ENCODE measurements at regions not wholly inside any gene's neighbourhood (a gene's known extent, or its start where the extent isn't known, plus 50 kb on each side); places are given as distances from the start of the nearest gene placed in this dataset.
"Not testable (repeated sequence)": the region's sequence is repeated elsewhere in the genome, so short reads cannot be mapped to it uniquely, and the experiment has no call there.

- H3K4me1 ChIP-seq, result no peaks in the 10 kb centered on the region
- no peak overlapping the region for H3K27ac ChIP-seq
- no peak for DNase-seq (ENCODE audit: low spot score in 2 of 2)
- no peak overlapping the region for H3K4me3 ChIP-seq
- peaks cover 31% of the 10 kb centered on the region for H3K27me3 ChIP-seq
- no peak for TF ChIP-seq EP300 (IDR thresholded peaks at IDR 0.05)
- no peak for TF ChIP-seq POLR2AphosphoS5 (IDR thresholded peaks at IDR 0.05)
- no peak for TF ChIP-seq POLR2A (IDR thresholded peaks at IDR 0.05)
- no peak for TF ChIP-seq CTCF (IDR thresholded peaks at IDR 0.05)
- H3K9me3 ChIP-seq, result no peaks in the 10 kb centered on the region
- H3K36me3 ChIP-seq, result no peaks in the 10 kb centered on the region
- WGBS, result no CpG with 5 or more reads among the region's 3 CpGs
Measured at GRCh38 chr1:157199421-157199755, 61.2 kb upstream of the ETV3 start.

GRCh38 chr1:157198619-157199420 is 60.6 kb upstream of the ETV3 start:
- TF ChIP-seq CTCF (IDR thresholded peaks at IDR 0.05) (no peak), POLR2AphosphoS5 (IDR thresholded peaks at IDR 0.05) (no peak), POLR2A (IDR thresholded peaks at IDR 0.05) (no peak)
- H3K27ac ChIP-seq, result no peak overlapping the region
- DNase-seq (ENCODE audit: low spot score in 2 of 2), result no peak
- peaks cover 2% of the 10 kb centered on the region for H3K4me1 ChIP-seq
- H3K4me3 ChIP-seq, result no peak overlapping the region
- H3K27me3 ChIP-seq, result peaks cover 30% of the 10 kb centered on the region
- 86% methylated on average over 8 of the region's 8 CpGs for WGBS
- no peaks in the 10 kb centered on the region for H3K9me3 ChIP-seq
- H3K36me3 ChIP-seq, result no peaks in the 10 kb centered on the region

GRCh38 chr1:157197906-157198435 is 59.8 kb upstream of the ETV3 start:
- no peak for TF ChIP-seq POLR2A (IDR thresholded peaks at IDR 0.05)
- TF ChIP-seq POLR2AphosphoS5 (IDR thresholded peaks at IDR 0.05), result no peak
- Histone ChIP-seq H3K27me3 (peaks cover 25% of the 10 kb centered on the region), H3K4me3 (no peak overlapping the region), H3K4me1 (peaks cover 8% of the 10 kb centered on the region), H3K27ac (no peak overlapping the region), H3K36me3 (no peaks in the 10 kb centered on the region), H3K9me3 (no peaks in the 10 kb centered on the region)
- WGBS, result 90% methylated on average over 7 of the region's 7 CpGs
- DNase-seq (ENCODE audit: low spot score in 2 of 2), result no peak

GRCh38 chr1:157196670-157197456 is 58.7 kb upstream of the ETV3 start:
- not testable (repeated sequence) for H3K36me3 ChIP-seq; H3K9me3 ChIP-seq; H3K4me3 ChIP-seq; H3K4me1 ChIP-seq; H3K27ac ChIP-seq; DNase-seq (ENCODE audit: low spot score in 2 of 2)
- WGBS, result 28% methylated on average over 8 of the region's 11 CpGs
- peaks cover 23% of the 10 kb centered on the region for H3K27me3 ChIP-seq
- TF ChIP-seq CTCF (IDR thresholded peaks at IDR 0.05), result peak in 1 of 2 donors; percentile 25

GRCh38 chr1:157196245-157196543 is 58.0 kb upstream of the ETV3 start:
- 91% methylated on average over 2 of the region's 2 CpGs for WGBS
- Histone ChIP-seq H3K27me3 (peaks cover 23% of the 10 kb centered on the region), H3K27ac (no peak overlapping the region), H3K9me3 (no peaks in the 10 kb centered on the region), H3K4me1 (peaks cover 8% of the 10 kb centered on the region), H3K4me3 (no peak overlapping the region), H3K36me3 (no peaks in the 10 kb centered on the region)
- TF ChIP-seq POLR2AphosphoS5 (IDR thresholded peaks at IDR 0.05) (no peak), EP300 (IDR thresholded peaks at IDR 0.05) (no peak), POLR2A (IDR thresholded peaks at IDR 0.05) (no peak), CTCF (IDR thresholded peaks at IDR 0.05) (no peak)
- no peak for DNase-seq (ENCODE audit: low spot score in 2 of 2)
